ENCODE measurements at regions not wholly inside any gene's neighbourhood (a gene's known extent, or its start where the extent isn't known, plus 50 kb on each side); places are given as distances from the start of the nearest gene placed in this dataset.

GRCh38 chr2:67466734-67467133 lies 69.6 kb downstream of the ETAA1 start:
- TF ChIP-seq MYC (IDR thresholded peaks at IDR 0.05; ENCODE audit: low read depth, low read length) (no peak), POLR2AphosphoS5 (IDR thresholded peaks at IDR 0.05; ENCODE audit: insufficient read depth, low read depth, low read length) (no peak), POLR2A (IDR thresholded peaks at IDR 0.05; ENCODE audit: low read depth, low read length) (no peak), CTCF (IDR thresholded peaks at IDR 0.05; ENCODE audit: extremely low read depth in 1 of 2, insufficient read depth in 1 of 2, low read depth in 1 of 2, low read length in 2 of 2) (no peak), EZH2 (IDR thresholded peaks at IDR 0.05; ENCODE audit: borderline replicate concordance, low read depth, low read length, severe bottlenecking) (no peak), MAX (IDR thresholded peaks at IDR 0.05; ENCODE audit: insufficient read depth, insufficient read length) (no peak), GATA2 (IDR thresholded peaks at IDR 0.05; ENCODE audit: insufficient read depth, insufficient read length, low read depth, low read length) (no peak)
